ENCODE measurements at regions not wholly inside any gene's neighbourhood (a gene's known extent, or its start where the extent isn't known, plus 50 kb on each side); places are given as distances from the start of the nearest gene placed in this dataset.

- Mint-ChIP-seq H3K9me3 (no peaks in the 10 kb centered on the region), H3K36me3 (no peaks in the 10 kb centered on the region), H3K27ac (no peak overlapping the region), H3K4me3 (no peak overlapping the region), H3K27me3 (ENCODE audit: low read depth) (peaks cover 18% of the 10 kb centered on the region), H3K4me1 (peaks cover 8% of the 10 kb centered on the region)
- no peak for TF ChIP-seq CTCF (IDR thresholded peaks at IDR 0.05; ENCODE audit: unreplicated experiment)
- no peak for DNase-seq (ENCODE audit: low spot score in 2 of 2, unreplicated experiment in 2 of 2)
These were observed 232.2 kb downstream of the LY86 start for GRCh38 chr6:6820641-6821238.

GRCh38 chr6:6821639-6822261 lies 233.2 kb downstream of the LY86 start:
- H3K27me3 Mint-ChIP-seq (ENCODE audit: low read depth): peaks cover 19% of the 10 kb centered on the region
- no peak overlapping the region for H3K27ac Mint-ChIP-seq
- H3K36me3 Mint-ChIP-seq: no peaks in the 10 kb centered on the region
- H3K9me3 Mint-ChIP-seq: no peaks in the 10 kb centered on the region
- DNase-seq (ENCODE audit: low spot score in 2 of 2, unreplicated experiment in 2 of 2): no peak
- TF ChIP-seq CTCF (IDR thresholded peaks at IDR 0.05; ENCODE audit: unreplicated experiment): no peak
- H3K4me1 Mint-ChIP-seq: peaks cover 8% of the 10 kb centered on the region
- H3K4me3 Mint-ChIP-seq: no peak overlapping the region

GRCh38 chr6:6823030-6823429 lies 234.5 kb downstream of the LY86 start:
- Mint-ChIP-seq H3K27me3 (ENCODE audit: low read depth) (peaks cover 19% of the 10 kb centered on the region), H3K36me3 (no peaks in the 10 kb centered on the region), H3K4me1 (peaks cover 8% of the 10 kb centered on the region), H3K4me3 (no peak overlapping the region), H3K9me3 (no peaks in the 10 kb centered on the region), H3K27ac (no peak overlapping the region)
- TF ChIP-seq CTCF (IDR thresholded peaks at IDR 0.05; ENCODE audit: unreplicated experiment): no peak
- no peak for DNase-seq (ENCODE audit: low spot score in 2 of 2, unreplicated experiment in 2 of 2)

- no peak overlapping the region for H3K4me3 Mint-ChIP-seq
- peaks cover 8% of the 10 kb centered on the region for H3K4me1 Mint-ChIP-seq
- TF ChIP-seq CTCF (IDR thresholded peaks at IDR 0.05; ENCODE audit: unreplicated experiment): no peak
- no peak overlapping the region for H3K27ac Mint-ChIP-seq
- H3K27me3 Mint-ChIP-seq (ENCODE audit: low read depth): peaks cover 19% of the 10 kb centered on the region
- DNase-seq (ENCODE audit: low spot score in 2 of 2, unreplicated experiment in 2 of 2): no peak
- H3K9me3 Mint-ChIP-seq: no peaks in the 10 kb centered on the region
- no peaks in the 10 kb centered on the region for H3K36me3 Mint-ChIP-seq
These were observed 235.2 kb downstream of the LY86 start for GRCh38 chr6:6823568-6824224.

- no peak for TF ChIP-seq CTCF (IDR thresholded peaks at IDR 0.05; ENCODE audit: unreplicated experiment)
- H3K4me1 Mint-ChIP-seq: peaks cover 8% of the 10 kb centered on the region
- no peaks in the 10 kb centered on the region for H3K36me3 Mint-ChIP-seq
- peaks cover 19% of the 10 kb centered on the region for H3K27me3 Mint-ChIP-seq (ENCODE audit: low read depth)
- H3K9me3 Mint-ChIP-seq: no peaks in the 10 kb centered on the region
- no peak overlapping the region for H3K4me3 Mint-ChIP-seq
- H3K27ac Mint-ChIP-seq: no peak overlapping the region
- no peak for DNase-seq (ENCODE audit: low spot score in 2 of 2, unreplicated experiment in 2 of 2)
These were observed 235.9 kb downstream of the LY86 start for GRCh38 chr6:6824381-6824780.
